HG03025 (cell line): ENCODE measurements at regions not wholly inside any gene's neighbourhood (a gene's known extent, or its start where the extent isn't known, plus 50 kb on each side); places are given as distances from the start of the nearest gene placed in this dataset.
"Not testable (repeated sequence)": the region's sequence is repeated elsewhere in the genome, so short reads cannot be mapped to it uniquely, and the experiment has no call there.

Source experiments
- ATAC-seq: cut with Tn5 transposase; IDR thresholded peaks from one replicate; pipeline ENCODE4 v1.9.1; 2021; ENCODE audit warnings: mild to moderate bottlenecking, moderate library complexity; ENCODE audit not compliant: unreplicated experiment, low FRiP score

GRCh38 chr13:22748866-22749577 lies 431.8 kb upstream of the SGCG start:
- no peak for ATAC-seq

GRCh38 chr13:22749626-22750025 lies 431.2 kb upstream of the SGCG start:
- ATAC-seq: no peak

DNA sequence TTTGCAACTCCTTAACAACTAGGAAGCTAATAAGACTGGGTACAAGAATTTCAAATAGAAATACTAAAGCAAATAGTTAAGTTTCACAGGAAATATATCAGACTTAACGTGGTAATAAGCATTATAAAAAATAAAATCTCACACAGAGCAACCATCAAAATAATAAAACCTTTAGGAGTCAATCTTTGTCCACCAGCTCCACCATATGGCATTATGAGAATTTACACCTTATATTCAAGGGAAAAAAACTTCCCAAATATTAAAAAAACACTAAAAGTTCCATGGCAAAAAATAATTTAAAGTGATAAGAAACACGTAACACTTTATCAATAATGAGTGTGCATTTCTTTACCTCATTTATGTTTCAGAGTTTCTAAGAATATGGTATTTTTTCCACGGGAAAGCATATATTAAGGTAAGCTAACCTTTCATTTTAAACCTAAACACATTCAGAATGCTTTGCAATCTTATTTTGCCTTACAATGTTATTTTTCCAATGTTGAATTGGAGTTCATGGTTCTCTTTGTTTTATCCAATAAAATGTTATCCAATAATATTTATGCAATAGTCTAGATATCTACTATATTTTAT lies 423.2 kb upstream of the SGCG start:
- ATAC-seq: no peak

DNA sequence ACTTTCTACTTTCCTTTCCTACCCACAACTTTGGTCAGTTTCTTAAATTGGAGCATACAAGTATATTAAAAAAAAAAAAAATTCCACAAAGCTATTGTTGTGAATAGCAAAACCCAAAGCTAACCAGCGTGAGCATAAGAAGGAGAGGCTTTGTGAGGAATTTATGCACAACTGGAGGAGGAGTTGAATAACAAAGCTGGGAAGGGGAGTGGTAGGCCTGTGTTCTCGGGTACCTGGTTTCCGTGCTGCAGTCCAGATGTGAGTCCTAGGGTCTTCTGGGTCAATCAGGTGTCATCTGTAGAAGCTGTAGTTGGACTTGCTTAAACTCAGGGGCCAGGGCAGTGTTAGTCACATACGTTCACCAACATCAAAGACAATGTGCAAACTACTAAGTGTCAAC lies 422.5 kb upstream of the SGCG start:
- no peak for ATAC-seq

DNA sequence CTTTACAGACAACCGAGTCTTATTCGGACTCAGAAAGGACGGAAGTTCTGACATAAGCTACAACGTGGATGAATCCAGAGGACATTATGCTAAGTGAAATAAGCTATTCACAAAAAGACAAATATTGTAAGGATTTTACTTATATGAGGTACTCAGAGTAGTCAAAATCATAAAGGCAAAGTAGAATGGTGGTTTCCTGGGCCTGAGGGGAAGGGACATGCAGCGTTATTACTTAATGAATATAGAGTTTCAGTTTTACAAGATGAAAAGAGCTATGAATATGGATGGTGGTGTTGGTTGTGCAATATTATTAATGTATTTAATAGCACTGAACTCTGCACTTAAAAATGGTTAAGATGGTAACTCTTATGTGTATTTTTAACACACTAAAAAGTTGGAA lies 419.1 kb upstream of the SGCG start:
- no peak for ATAC-seq

DNA sequence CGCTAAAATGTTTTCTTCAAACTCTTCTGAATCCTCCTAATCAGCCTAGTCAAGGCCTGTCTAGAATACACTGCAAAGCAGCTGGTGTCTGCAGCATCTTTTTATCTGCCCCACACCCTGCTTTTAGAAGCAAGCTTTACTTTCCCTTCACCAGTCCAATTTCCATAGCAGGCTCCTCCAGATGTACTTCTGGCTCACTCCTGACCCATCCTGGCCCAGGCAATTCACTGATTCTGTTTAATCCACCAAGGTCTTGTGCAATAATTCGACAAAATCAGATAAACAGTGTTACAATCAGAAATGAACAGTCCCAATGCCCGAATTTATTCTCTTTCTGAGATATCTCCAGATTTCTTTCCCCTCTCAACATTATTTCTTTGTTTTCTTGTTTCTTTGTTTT lies 415.2 kb upstream of the SGCG start:
- no peak for ATAC-seq

- no peak for ATAC-seq
Measured at GRCh38 chr13:22770891-22771290, 409.9 kb upstream of the SGCG start.

DNA sequence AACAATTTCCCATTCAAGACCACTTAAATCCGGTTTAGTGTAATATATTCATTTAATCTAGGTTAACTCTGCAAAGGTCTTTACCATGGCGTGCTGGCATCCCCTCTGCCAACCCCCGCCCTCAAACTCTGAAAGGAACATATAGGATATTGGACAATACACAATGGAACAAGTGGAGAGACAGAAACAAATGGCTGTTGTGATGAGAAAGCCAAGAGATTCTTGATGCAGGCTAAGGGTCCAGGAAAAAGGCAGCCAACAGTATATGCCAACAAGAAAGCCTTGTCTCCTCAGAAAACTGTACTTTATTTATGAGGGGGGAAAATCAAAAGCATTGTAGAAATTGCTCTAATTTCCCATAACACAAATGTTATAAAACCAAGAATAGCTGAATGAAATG lies 407.3 kb upstream of the SGCG start:
- ATAC-seq: no peak

DNA sequence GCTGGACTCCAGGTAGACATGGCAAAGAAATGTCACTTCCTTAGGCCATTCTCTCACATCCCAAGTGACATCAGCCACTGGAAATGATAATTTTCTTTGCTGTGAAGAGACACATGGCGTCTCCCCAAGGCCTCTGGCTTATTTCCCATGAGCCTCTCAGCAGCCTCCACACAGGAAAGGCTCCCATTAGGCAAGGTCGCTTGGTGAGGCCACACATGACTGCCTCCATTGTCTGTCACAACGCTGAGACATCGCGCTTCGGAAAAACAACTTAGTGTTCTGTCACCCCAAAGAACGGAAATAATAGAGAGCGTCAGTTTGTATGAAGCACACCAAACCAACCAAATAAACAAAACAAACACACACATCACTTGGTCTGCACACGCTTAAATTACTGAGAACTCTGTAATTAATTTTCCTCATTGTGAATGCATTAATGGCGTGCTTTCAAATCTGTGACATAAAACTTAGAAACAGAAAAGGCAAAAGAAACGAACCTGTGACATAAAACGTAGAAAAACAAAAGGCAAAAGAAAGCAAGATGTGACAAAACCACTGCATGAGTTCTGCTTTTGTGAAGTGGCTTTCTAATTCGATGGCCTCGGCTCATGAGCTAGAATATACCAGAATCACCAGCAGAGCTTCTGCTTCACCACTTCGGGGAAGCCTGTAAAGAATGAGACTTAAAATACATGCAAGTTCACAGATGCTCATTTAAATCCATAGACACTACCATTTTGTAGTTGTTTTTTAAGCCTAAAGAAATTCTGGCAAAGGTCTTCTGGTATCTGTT lies 404.2 kb upstream of the SGCG start:
- no peak for ATAC-seq

DNA sequence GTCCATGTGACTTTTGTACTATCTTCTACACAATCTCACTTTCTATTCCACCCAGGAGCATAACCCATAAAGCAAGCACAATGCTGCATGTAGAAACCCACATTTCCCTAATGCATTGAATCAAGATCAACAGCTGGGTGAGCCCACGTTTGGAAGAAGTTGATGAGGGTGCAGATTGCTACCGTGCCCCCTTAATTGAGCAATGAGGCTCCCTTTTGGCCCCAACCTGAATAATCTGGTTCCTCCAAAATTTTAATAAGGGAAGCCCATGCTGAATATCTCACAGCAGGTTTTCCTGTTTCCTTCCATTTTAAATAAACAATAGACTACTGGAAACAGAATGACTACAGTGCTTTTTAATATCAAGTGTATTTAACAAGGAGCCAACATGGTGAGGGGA lies 403.6 kb upstream of the SGCG start:
- ATAC-seq: no peak

DNA sequence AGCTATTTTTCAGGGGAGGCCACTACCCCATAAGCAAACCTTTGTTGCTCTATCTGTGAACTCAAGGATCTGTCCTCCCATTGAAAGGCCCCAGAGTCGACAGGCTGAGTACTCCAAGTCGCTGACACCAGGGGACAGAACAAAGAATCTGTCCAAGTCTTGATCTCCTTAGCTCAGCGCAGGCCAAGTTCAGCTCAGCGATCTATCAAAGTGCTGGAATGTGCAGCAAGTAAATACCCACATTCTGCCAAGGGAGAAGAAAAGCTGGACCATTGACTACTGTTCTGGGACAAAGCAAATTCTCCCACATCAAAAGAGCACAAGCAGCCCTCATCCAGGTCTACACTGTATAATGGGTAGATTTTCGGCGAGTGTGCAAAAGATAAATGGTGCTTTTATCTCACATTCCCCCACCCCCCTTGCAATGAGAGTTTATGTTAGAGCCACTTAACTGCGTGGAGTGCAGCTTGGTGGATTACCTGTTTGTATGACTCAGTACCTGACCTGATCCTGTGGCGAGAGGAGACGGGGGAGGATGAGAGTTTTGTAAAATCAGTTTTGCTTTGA lies 391.7 kb upstream of the SGCG start:
- no peak for ATAC-seq

GRCh38 chr13:22789916-22790315 lies 390.9 kb upstream of the SGCG start:
- no peak for ATAC-seq

DNA sequence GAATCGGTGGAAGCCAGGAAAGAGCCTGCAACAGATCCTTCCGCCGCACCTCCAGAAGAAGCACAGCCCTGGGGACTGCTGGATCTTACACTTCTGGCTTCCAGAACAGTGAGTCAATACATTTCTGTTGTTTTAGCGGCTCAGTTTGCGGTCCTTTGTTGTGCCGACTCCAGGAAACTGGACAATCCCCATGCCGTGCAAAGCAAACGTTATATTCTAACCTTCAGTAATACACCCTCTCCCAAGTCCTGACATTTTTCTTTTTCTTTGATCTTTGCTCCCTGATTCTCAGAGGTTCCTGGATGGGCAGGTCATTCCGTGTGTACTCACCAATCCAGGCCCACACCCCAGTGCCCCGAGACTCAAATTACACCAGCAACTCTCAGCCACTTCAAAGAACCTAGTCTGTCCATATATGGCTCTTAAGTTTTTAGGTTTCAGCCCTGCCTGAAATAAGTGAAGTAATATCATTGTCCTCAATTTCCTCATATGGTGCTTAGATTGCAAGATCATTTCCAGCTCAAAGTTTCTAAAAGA lies 387.1 kb upstream of the SGCG start:
- ATAC-seq: no peak

DNA sequence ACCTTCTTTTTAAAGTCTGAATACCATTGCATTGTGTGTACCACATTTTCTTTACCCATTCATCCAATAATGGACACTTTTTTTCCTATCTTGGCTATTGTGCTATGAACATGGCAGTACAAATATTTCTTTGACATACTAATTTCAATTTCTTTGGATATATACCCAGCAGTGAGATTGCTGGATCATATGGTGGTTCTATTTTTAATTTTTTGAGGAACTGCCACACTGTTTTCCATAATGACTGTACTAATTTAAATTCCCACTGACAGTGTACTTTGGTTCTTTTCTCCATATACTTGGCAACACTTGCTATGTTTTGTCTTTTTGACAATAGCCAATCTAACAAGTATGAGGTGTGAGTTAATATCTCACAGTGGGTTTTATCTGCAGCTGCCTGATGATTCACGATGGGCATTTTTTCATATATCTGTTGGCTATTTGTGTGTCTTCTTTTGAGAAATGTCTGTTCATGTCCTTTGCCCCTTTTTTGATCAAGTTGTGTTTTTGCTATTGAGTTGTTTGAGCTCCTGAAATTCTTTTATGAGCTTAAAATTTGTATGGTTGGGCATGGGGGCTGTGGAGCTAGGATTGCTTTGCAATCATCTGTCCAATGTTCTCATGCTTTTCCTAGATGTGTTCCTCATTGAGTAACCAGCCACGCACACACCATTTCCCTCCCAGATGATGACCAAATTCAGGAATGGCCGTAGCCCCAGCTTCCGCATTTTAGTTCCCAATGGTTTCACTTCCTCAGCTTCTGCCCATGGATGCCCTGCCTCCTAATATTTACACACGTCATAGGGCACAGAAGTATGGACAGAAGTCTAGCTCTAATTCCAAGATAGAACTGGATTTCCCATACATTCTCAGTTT lies 380.0 kb upstream of the SGCG start:
- ATAC-seq: no peak

DNA sequence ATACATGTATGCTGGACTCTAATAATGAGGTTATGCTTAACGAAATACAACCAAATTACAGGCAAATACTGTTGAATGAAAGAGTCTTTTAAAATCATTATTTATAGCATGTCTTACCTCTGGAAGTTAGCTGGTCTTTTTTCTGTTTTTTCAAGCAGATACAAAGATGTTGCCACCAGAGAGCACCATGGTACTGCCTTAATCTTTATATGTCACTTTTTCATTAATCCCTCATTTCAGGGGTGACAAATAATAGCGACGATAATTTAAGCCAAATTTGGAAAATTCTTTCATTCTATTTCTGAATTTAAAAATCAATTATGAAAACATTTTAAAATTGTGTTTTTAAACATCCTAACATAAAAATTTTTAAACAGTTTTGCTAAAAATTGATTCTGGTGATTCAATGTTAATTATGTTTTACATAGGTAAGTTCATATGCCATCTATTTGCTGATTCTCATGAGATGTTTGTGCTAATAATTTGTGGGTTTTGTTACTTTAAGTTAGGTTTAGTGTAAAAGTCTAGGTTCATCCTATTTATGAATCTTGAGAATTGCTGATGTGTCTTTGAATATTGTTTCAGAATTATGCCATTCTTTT lies 379.3 kb upstream of the SGCG start:
- no peak for ATAC-seq

DNA sequence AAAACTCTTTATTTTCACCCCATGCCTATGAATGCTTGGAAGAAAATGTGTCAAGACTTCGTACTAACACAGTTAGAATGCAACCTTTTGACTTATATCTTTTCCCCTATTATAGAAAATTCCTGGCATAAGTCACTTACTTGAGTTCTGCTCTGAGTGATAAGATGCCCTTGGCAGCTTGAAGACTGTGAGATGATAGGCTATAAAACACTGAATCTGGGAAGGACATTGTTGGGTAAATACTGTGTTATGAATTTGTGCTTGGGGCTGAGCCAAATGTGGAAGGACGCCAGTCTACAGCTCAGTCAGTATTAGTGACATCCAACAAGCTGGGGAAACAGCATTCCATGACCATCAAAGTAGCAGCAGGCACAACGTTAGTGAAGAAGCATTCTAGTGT lies 368.0 kb upstream of the SGCG start:
- ATAC-seq: no peak

GRCh38 chr13:22813531-22814377 lies 367.0 kb upstream of the SGCG start:
- ATAC-seq: not testable (repeated sequence)

- ATAC-seq: not testable (repeated sequence)
Measured at GRCh38 chr13:22814433-22814832, 366.3 kb upstream of the SGCG start.

DNA sequence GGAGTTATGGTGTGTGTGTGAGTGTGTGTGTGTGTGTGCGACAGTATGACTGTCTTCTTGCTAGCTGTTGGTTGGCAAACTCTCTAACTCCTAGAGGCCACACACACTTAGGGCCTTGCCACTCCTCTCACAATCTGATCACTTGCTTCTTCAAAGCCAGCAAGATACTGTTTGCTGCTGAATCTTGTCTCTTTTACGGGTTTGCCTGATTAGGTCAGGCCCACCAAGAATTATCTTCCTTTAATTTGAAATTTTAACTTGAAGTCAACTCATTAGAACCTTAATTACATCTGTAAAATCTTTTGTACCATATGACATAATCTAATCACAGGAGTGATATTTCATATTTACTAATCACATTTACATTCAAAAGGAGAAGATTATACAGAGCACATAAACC lies 359.2 kb upstream of the SGCG start:
- ATAC-seq: no peak
